ENCODE measurements at regions not wholly inside any gene's neighbourhood (a gene's known extent, or its start where the extent isn't known, plus 50 kb on each side); places are given as distances from the start of the nearest gene placed in this dataset.

- Histone ChIP-seq H3K4me3 (ENCODE audit: low read depth, low read length) (no peak overlapping the region), H3K36me3 (ENCODE audit: control insufficient read depth in 2 of 2, insufficient read depth in 1 of 2, low read length in 2 of 2) (no peaks in the 10 kb centered on the region), H3K27ac (ENCODE audit: extremely low read depth, low read depth, low read length) (no peak overlapping the region), H3K4me1 (ENCODE audit: control insufficient read depth, insufficient read depth, low read length) (no peaks in the 10 kb centered on the region), H3K9me3 (ENCODE audit: control insufficient read depth, insufficient read depth, low read depth, low read length) (no peaks in the 10 kb centered on the region)
- CTCF ChIA-PET, result no interaction called here
- TF ChIP-seq, protein P1, sequence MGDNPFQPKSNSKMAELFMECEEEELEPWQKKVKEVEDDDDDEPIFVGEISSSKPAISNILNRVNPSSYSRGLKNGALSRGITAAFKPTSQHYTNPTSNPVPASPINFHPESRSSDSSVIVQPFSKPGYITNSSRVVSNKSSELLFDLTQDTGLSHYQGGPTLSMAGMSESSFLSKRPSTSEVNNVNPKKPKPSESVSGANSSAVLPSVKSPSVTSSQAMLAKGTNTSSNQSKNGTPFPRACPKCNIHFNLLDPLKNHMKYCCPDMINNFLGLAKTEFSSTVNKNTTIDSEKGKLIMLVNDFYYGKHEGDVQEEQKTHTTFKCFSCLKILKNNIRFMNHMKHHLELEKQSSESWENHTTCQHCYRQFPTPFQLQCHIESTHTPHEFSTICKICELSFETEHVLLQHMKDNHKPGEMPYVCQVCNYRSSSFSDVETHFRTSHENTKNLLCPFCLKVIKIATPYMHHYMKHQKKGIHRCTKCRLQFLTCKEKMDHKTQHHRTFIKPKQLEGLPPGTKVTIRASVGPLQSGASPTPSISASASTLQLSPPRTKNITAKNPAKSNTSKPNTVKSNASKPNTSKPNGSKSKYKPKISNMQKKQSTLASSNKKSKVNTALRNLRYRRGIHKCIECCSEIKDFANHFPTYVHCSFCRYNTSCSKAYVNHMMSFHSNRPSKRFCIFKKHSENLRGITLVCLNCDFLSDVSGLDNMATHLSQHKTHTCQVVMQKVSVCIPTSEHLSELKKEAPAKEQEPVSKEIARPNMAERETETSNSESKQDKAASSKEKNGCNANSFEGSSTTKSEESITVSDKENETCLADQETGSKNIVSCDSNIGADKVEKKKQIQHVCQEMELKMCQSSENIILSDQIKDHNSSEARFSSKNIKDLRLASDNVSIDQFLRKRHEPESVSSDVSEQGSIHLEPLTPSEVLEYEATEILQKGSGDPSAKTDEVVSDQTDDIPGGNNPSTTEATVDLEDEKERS (tag by site-specific recombination; IDR thresholded peaks at IDR 0.05), result no peak
- TF ChIP-seq ZSCAN30 (tag by site-specific recombination; IDR thresholded peaks at IDR 0.05), result no peak
- POLR2A ChIA-PET, result no interaction called here
Observed at GRCh38 chr14:81802341-81802740, 268.7 kb upstream of the SEL1L start.

- TF ChIP-seq, protein P2, sequence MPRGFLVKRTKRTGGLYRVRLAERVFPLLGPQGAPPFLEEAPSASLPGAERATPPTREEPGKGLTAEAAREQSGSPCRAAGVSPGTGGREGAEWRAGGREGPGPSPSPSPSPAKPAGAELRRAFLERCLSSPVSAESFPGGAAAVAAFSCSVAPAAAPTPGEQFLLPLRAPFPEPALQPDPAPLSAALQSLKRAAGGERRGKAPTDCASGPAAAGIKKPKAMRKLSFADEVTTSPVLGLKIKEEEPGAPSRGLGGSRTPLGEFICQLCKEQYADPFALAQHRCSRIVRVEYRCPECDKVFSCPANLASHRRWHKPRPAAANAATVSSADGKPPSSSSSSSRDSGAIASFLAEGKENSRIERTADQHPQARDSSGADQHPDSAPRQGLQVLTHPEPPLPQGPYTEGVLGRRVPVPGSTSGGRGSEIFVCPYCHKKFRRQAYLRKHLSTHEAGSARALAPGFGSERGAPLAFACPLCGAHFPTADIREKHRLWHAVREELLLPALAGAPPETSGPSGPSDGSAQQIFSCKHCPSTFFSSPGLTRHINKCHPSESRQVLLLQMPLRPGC (tag by site-specific recombination; IDR thresholded peaks at IDR 0.05), result no peak
- TF ChIP-seq KLF8 (tag by site-specific recombination; IDR thresholded peaks at IDR 0.05), result no peak
- no peak for TF ChIP-seq ZNF555 (tag by site-specific recombination; conservative IDR thresholded peaks at IDR 0.05)
- TF ChIP-seq SETDB1 (IDR thresholded peaks at IDR 0.05; ENCODE audit: insufficient read length, low read length), result no peak
- TF ChIP-seq, protein P3, sequence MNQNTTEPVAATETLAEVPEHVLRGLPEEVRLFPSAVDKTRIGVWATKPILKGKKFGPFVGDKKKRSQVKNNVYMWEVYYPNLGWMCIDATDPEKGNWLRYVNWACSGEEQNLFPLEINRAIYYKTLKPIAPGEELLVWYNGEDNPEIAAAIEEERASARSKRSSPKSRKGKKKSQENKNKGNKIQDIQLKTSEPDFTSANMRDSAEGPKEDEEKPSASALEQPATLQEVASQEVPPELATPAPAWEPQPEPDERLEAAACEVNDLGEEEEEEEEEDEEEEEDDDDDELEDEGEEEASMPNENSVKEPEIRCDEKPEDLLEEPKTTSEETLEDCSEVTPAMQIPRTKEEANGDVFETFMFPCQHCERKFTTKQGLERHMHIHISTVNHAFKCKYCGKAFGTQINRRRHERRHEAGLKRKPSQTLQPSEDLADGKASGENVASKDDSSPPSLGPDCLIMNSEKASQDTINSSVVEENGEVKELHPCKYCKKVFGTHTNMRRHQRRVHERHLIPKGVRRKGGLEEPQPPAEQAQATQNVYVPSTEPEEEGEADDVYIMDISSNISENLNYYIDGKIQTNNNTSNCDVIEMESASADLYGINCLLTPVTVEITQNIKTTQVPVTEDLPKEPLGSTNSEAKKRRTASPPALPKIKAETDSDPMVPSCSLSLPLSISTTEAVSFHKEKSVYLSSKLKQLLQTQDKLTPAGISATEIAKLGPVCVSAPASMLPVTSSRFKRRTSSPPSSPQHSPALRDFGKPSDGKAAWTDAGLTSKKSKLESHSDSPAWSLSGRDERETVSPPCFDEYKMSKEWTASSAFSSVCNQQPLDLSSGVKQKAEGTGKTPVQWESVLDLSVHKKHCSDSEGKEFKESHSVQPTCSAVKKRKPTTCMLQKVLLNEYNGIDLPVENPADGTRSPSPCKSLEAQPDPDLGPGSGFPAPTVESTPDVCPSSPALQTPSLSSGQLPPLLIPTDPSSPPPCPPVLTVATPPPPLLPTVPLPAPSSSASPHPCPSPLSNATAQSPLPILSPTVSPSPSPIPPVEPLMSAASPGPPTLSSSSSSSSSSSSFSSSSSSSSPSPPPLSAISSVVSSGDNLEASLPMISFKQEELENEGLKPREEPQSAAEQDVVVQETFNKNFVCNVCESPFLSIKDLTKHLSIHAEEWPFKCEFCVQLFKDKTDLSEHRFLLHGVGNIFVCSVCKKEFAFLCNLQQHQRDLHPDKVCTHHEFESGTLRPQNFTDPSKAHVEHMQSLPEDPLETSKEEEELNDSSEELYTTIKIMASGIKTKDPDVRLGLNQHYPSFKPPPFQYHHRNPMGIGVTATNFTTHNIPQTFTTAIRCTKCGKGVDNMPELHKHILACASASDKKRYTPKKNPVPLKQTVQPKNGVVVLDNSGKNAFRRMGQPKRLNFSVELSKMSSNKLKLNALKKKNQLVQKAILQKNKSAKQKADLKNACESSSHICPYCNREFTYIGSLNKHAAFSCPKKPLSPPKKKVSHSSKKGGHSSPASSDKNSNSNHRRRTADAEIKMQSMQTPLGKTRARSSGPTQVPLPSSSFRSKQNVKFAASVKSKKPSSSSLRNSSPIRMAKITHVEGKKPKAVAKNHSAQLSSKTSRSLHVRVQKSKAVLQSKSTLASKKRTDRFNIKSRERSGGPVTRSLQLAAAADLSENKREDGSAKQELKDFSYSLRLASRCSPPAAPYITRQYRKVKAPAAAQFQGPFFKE (tag by site-specific recombination; IDR thresholded peaks at IDR 0.05; ENCODE audit: borderline replicate concordance), result no peak
- TF ChIP-seq ZBTB1 (tag by site-specific recombination; IDR thresholded peaks at IDR 0.05), result no peak
- no peak for TF ChIP-seq ATF2 (tag by site-specific recombination; IDR thresholded peaks at IDR 0.05; ENCODE audit: low read depth)
- no peak for TF ChIP-seq MZF1 (tag by site-specific recombination; IDR thresholded peaks at IDR 0.05; ENCODE audit: borderline replicate concordance)
- no peak for TF ChIP-seq ZNF146 (tag by site-specific recombination; IDR thresholded peaks at IDR 0.05)
- TF ChIP-seq ZNF747 (tag by site-specific recombination; IDR thresholded peaks at IDR 0.05), result no peak
- no peak for TF ChIP-seq ZBTB49 (tag by site-specific recombination; IDR thresholded peaks at IDR 0.05; ENCODE audit: low read depth)
- TF ChIP-seq ZNF501 (tag by site-specific recombination; IDR thresholded peaks at IDR 0.05), result no peak
- no peak for TF ChIP-seq ZNF610 (tag by site-specific recombination; IDR thresholded peaks at IDR 0.05; ENCODE audit: borderline replicate concordance)
- TF ChIP-seq ZNF362 (tag by site-specific recombination; IDR thresholded peaks at IDR 0.05), result no peak
- TF ChIP-seq, protein P4, sequence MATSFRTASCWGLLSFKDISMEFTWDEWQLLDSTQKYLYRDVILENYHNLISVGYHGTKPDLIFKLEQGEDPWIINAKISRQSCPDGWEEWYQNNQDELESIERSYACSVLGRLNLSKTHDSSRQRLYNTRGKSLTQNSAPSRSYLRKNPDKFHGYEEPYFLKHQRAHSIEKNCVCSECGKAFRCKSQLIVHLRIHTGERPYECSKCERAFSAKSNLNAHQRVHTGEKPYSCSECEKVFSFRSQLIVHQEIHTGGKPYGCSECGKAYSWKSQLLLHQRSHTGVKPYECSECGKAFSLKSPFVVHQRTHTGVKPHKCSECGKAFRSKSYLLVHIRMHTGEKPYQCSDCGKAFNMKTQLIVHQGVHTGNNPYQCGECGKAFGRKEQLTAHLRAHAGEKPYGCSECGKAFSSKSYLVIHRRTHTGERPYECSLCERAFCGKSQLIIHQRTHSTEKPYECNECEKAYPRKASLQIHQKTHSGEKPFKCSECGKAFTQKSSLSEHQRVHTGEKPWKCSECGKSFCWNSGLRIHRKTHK (tag by site-specific recombination; IDR thresholded peaks at IDR 0.05), result no peak
- no peak overlapping the region for H3K27ac ChIP-seq (ENCODE audit: extremely low read depth, low read depth, low read length)
- no peaks in the 10 kb centered on the region for H3K4me1 ChIP-seq (ENCODE audit: control insufficient read depth, insufficient read depth, low read length)
- no peaks in the 10 kb centered on the region for H3K36me3 ChIP-seq (ENCODE audit: control insufficient read depth in 2 of 2, insufficient read depth in 1 of 2, low read length in 2 of 2)
- no peak overlapping the region for H3K4me3 ChIP-seq (ENCODE audit: low read depth, low read length)
- ChIA-PET CTCF (no interaction called here), POLR2A (no interaction called here)
- no peaks in the 10 kb centered on the region for H3K9me3 ChIP-seq (ENCODE audit: control insufficient read depth, insufficient read depth, low read depth, low read length)
Observed at GRCh38 chr14:81805785-81806184, 272.1 kb upstream of the SEL1L start.
